ENCODE measurements at regions not wholly inside any gene's neighbourhood (a gene's known extent, or its start where the extent isn't known, plus 50 kb on each side); places are given as distances from the start of the nearest gene placed in this dataset.
"Not testable (repeated sequence)": the region's sequence is repeated elsewhere in the genome, so short reads cannot be mapped to it uniquely, and the experiment has no call there.

DNA sequence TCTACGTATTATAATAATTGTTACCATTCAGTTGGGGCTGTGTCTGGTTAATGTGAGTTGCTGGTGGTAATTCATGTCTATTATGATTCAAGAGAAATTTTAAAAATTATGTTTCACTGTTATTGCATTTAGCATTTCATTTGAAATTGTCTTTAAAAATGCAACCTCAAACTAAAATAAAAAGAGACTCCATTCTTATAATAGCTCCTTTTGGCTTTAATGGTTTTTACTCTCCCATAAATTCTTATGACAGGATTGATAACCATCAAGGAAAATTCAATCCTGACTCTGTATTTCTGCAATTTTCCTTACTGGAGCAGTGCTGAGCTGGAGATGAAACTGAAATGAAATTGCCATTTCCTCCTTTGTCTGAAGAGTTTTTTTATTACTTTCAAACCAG is 262.7 kb downstream of the REEP3 start:
- DNase-seq (ENCODE audit: low read depth): no peak

GRCh38 chr10:63788152-63788821 is 267.1 kb downstream of the REEP3 start:
- no peak for DNase-seq (ENCODE audit: low read depth)

DNA sequence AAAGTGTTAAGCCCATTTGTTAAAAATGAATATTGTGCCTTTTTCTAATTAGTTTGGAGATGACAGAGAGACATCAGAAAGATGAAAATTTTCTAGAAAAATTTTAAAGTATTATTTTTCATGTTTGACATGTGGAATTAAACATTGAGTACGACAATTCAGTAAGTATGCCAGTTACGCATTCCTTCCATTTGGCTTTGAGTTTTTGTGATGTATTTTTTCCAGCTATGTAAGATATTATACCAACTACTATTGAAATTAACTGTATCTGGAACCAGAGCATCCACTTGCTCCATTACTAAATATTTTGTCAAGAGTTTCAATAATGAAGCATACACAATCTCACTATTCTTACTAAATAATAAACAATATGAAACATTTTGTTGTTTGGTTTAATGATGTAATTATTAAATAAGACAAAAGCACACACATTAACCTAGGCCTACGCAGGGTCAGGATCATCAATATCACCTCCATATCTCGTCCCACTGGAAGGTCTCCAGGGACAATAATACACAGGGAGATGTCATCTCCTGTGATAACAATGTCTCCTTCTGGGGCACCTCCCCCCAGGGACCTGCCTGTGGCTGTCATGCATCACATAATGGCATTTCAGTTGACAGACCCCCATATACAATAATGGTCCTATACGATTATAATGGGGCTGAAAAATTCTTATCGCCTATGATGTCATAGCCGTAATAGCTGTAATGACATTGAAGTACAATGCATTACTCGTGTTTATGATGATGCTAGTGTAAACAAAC is 274.1 kb downstream of the REEP3 start:
- DNase-seq (ENCODE audit: low read depth): no peak

- peak; percentile 88 for DNase-seq (ENCODE audit: low read depth)
Observed at GRCh38 chr10:63798599-63799498, 277.6 kb downstream of the REEP3 start.

DNA sequence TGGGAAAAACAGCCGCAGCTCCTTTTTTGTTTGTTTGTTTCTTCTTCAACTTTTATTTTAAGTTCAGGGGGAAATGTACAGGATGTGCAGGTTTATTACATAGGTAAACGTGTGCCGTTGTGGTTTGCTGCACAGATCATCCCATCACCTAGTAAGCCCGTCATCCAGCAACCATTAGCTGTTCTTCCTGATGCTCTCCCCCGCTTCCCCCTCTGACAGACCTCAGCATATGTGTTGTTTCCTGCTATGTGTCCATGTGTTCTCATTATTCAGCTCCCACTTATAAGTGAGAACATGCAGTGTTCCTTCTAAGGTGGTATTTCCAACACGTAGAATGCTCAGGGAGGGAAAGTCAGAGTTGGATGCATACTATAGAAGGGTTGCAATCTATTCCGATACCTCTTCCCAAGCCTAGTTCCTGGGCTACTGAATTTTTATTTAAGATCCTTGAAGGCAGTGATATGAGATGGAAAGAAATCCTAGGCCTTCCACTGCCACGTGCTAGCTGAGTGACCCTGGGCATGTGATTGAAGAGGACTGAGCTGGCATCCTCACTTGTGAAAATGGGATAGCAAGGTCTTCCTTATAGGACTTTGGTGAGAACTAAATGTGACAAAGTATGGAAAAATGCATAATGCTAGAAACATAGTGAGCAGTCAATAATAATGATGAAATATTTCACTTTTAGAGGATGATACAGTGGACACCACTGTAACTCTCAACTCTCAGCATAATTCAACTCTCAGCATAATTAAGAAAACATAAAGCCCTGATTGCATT is 278.5 kb downstream of the REEP3 start:
- no peak for DNase-seq (ENCODE audit: low read depth)

- DNase-seq (ENCODE audit: low read depth): no peak
Observed at GRCh38 chr10:63801166-63801565, 280.0 kb downstream of the REEP3 start.

DNA sequence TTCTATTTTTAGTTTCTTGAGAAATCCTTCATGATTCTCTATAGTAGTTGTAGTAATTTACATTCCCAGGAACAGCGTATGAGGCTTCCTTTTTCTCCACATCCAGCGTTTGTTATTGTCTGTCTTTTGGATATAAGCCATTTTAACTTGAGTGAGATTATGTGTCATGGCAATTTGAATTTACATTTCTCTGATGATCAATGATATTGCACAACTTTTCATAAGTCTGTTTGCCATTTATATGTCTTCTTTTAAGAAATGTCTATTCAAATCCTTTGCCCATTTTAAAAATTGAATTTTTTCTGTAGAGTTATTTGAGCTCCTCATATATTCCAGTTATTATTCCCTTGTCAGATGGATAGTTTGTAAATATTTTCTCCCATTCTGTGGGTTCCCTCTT is 285.1 kb downstream of the REEP3 start:
- DNase-seq (ENCODE audit: low read depth): no peak

- DNase-seq (ENCODE audit: low read depth): no peak
Observed at GRCh38 chr10:63812501-63812900, 291.3 kb downstream of the REEP3 start.

DNA sequence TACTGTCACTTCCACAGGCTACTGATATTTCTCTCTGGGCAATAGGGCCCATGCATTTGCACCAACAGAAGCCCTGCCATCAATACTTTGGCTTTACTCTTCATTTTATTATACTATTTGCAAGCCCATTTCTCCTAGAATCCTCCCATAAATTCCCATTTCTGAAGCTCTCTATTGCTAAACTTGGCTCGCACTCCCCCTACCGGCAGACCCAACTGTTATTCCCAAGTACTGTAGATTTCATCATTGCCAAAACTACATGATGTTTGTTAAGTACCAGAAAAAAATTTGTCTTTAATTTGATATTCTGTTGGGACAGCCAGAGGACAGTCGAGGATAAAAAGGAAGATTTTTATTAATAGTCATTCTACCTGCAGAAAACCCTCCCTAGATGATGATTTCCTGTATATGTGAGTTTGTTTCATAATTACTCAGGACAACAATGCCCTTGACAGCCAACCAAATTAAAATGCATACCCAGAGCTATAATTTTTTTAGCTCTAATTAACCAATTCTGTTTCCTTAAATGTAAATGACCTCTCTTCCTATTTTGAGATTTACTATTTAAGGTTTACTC is 298.6 kb downstream of the REEP3 start:
- peak; percentile 62 for DNase-seq (ENCODE audit: low read depth)

GRCh38 chr10:63822496-63822895 is 301.3 kb downstream of the REEP3 start:
- DNase-seq (ENCODE audit: low read depth): no peak

GRCh38 chr10:63825111-63825510 is 303.9 kb downstream of the REEP3 start:
- DNase-seq (ENCODE audit: low read depth): peak; percentile 34

GRCh38 chr10:63825766-63826165 is 304.6 kb downstream of the REEP3 start:
- DNase-seq (ENCODE audit: low read depth): no peak

GRCh38 chr10:63827018-63827417 is 305.8 kb downstream of the REEP3 start:
- not testable (repeated sequence) for DNase-seq (ENCODE audit: low read depth)

DNA sequence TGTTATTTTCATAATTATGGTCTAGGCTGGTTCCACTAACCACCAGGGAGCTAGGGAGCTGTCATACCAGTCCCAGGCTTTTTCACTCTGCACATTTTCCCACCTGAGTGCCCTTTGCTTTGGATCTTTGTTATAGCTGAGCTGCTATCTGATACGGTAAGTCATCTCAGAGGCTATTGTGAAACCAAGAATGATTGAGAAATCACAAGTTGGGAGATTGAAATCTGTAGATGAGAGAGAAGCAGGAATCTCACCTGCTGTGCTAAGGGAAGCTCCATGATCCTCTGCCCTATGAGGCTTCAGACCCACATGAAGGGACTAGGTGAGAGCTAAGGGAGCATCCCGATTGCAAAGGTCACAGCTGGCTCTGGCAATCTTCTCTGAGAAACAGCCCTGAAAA is 307.8 kb downstream of the REEP3 start:
- DNase-seq (ENCODE audit: low read depth): peak; percentile 26

GRCh38 chr10:63829573-63830149 is 308.5 kb downstream of the REEP3 start:
- no peak for DNase-seq (ENCODE audit: low read depth)

- DNase-seq (ENCODE audit: low read depth): no peak
Observed at GRCh38 chr10:63832686-63833085, 311.5 kb downstream of the REEP3 start.

DNA sequence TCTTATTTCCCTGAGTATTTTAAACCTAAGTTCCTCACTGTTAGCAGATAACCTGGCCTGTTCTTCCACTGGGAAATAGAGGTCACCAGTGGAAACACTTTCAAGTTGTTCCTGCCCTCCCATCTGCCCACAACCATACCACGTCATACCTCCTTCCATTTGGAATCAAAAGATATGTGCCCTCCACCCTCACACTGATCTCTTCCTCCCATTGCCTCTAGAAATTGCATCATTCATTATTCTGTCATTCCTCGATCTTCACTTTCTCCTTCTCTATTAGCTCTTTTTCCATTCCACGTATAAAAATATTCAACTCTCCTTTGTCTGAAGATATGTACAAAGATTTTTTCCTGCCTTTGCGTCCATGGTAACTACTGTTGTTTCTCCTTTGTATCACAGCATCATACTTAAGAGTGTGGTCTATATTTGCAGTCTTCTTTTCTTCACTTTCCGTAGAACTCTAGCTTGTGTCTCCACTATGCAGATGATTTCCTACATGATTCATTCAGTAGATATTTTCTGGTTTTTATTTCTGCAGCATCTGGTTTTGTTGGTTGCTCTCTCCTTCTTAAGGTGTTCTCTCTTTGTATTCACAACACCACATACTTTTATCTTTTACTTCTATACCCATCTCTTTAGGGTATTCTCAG is 312.3 kb downstream of the REEP3 start:
- peak; percentile 3 for DNase-seq (ENCODE audit: low read depth)

- no peak for DNase-seq (ENCODE audit: low read depth)
Observed at GRCh38 chr10:63836666-63837442, 315.7 kb downstream of the REEP3 start.

DNA sequence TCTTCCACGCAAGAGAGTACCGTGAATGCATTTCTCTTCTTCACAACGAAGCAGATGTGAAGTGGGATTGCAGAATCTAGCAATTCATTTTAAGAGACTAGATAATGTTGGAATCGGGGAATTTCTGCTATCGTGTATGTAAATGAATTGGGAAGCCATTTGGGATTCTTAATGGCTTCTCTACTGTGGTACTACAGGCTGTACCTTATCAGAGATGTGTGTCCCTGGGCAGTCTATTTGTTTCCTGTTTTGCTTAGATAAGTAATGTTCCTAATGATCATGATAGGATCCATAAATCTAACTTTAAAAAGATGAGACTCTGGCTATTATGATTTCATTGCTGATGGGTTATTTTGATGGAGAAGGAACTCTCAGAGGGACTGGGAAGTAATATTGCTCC is 320.6 kb downstream of the REEP3 start:
- no peak for DNase-seq (ENCODE audit: low read depth)

Data from LHCN-M2 (cell line).